ENCODE measurements at regions not wholly inside any gene's neighbourhood (a gene's known extent, or its start where the extent isn't known, plus 50 kb on each side); places are given as distances from the start of the nearest gene placed in this dataset.

GRCh38 chr20:10826111-10826510 is 152.3 kb upstream of the JAG1 start:
- Histone ChIP-seq H3K9me3 (no peaks in the 10 kb centered on the region), H3K36me3 (ENCODE audit: low read depth) (no peaks in the 10 kb centered on the region), H3K4me3 (no peak overlapping the region), H3K4me1 (ENCODE audit: low read depth) (no peaks in the 10 kb centered on the region)
- intact Hi-C loops (cut with DNase I, micrococcal nuclease), result no loop called here
- ATAC-seq, result no peak
- TF ChIP-seq, protein P1, sequence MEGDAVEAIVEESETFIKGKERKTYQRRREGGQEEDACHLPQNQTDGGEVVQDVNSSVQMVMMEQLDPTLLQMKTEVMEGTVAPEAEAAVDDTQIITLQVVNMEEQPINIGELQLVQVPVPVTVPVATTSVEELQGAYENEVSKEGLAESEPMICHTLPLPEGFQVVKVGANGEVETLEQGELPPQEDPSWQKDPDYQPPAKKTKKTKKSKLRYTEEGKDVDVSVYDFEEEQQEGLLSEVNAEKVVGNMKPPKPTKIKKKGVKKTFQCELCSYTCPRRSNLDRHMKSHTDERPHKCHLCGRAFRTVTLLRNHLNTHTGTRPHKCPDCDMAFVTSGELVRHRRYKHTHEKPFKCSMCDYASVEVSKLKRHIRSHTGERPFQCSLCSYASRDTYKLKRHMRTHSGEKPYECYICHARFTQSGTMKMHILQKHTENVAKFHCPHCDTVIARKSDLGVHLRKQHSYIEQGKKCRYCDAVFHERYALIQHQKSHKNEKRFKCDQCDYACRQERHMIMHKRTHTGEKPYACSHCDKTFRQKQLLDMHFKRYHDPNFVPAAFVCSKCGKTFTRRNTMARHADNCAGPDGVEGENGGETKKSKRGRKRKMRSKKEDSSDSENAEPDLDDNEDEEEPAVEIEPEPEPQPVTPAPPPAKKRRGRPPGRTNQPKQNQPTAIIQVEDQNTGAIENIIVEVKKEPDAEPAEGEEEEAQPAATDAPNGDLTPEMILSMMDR (IDR thresholded peaks at IDR 0.05), result no peak
- DNase-seq, result no peak

GRCh38 chr20:10828180-10828579 is 154.4 kb upstream of the JAG1 start:
- Histone ChIP-seq H3K9me3 (no peaks in the 10 kb centered on the region), H3K4me3 (no peak overlapping the region), H3K4me1 (ENCODE audit: low read depth) (no peaks in the 10 kb centered on the region), H3K36me3 (ENCODE audit: low read depth) (no peaks in the 10 kb centered on the region)
- intact Hi-C loops (cut with DNase I, micrococcal nuclease), result no loop called here
- ATAC-seq (no peak), DNase-seq (no peak)
- TF ChIP-seq, protein P1 (IDR thresholded peaks at IDR 0.05), result no peak

DNA sequence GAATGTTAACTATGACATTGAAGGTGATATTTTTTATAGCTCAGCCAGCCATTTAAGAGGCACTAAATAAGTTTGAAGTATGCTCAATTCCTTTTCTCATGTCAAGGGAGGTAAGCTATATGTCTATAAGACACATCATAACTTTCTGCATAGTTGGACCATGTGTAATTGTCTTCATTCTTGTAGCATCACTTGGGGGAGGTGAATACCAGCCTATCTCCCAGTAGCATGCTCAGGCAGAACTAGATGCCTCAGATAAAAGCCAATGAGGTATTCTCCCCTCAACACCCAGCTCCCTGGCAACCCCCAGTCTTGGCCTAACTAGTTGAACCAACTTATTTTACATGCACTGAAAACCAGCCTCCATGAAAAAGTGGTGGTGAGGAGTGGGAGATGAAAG is 158.3 kb upstream of the JAG1 start:
- Histone ChIP-seq H3K36me3 (ENCODE audit: low read depth) (no peaks in the 10 kb centered on the region), H3K4me3 (no peak overlapping the region), H3K9me3 (no peaks in the 10 kb centered on the region), H3K4me1 (ENCODE audit: low read depth) (no peaks in the 10 kb centered on the region)
- TF ChIP-seq, protein P1 (IDR thresholded peaks at IDR 0.05), result no peak
- ATAC-seq (no peak), DNase-seq (no peak)
- intact Hi-C loops (cut with DNase I, micrococcal nuclease), result no loop called here

- Histone ChIP-seq H3K9me3 (peaks cover 5% of the 10 kb centered on the region), H3K36me3 (ENCODE audit: low read depth) (no peaks in the 10 kb centered on the region), H3K4me1 (ENCODE audit: low read depth) (no peaks in the 10 kb centered on the region), H3K4me3 (no peak overlapping the region)
- ATAC-seq, result no peak
- intact Hi-C loops (cut with DNase I, micrococcal nuclease), result no loop called here
- TF ChIP-seq, protein P1 (IDR thresholded peaks at IDR 0.05), result no peak
- DNase-seq, result no peak
These were observed 164.1 kb upstream of the JAG1 start for GRCh38 chr20:10837901-10838300.

GRCh38 chr20:10842116-10842515 is 168.3 kb upstream of the JAG1 start:
- no peaks in the 10 kb centered on the region for H3K36me3 ChIP-seq (ENCODE audit: low read depth)
- no peak overlapping the region for H3K4me3 ChIP-seq
- intact Hi-C loops (cut with DNase I, micrococcal nuclease), result no loop called here
- ATAC-seq (peak; percentile 37), DNase-seq (no peak)
- no peaks in the 10 kb centered on the region for H3K4me1 ChIP-seq (ENCODE audit: low read depth)
- TF ChIP-seq, protein P1 (IDR thresholded peaks at IDR 0.05), result no peak
- H3K9me3 ChIP-seq, result peaks cover 5% of the 10 kb centered on the region

- TF ChIP-seq, protein P1 (IDR thresholded peaks at IDR 0.05), result no peak
- no peak for ATAC-seq
These were observed 169.4 kb upstream of the JAG1 start for GRCh38 chr20:10843146-10843711.

More at GRCh38 chr20:10843146-10843711, 169.4 kb upstream of the JAG1 start:
- Histone ChIP-seq H3K9me3 (peaks cover 5% of the 10 kb centered on the region), H3K36me3 (ENCODE audit: low read depth) (no peaks in the 10 kb centered on the region), H3K4me3 (no peak overlapping the region), H3K4me1 (ENCODE audit: low read depth) (peaks cover 3% of the 10 kb centered on the region)
- no peak for DNase-seq
- intact Hi-C loops (cut with DNase I, micrococcal nuclease), result no loop called here

All from mucosa of descending colon (tissue), 3 donors.